ENCODE measurements at regions not wholly inside any gene's neighbourhood (a gene's known extent, or its start where the extent isn't known, plus 50 kb on each side); places are given as distances from the start of the nearest gene placed in this dataset.

GRCh38 chr13:60671386-60671785, 274.4 kb downstream of the TDRD3 start:
- Histone ChIP-seq H3K36me3 (ENCODE audit: control insufficient read depth in 2 of 2, extremely low read depth in 1 of 2, insufficient read depth in 2 of 2, low read length in 2 of 2) (no peaks in the 10 kb centered on the region), H3K79me2 (ENCODE audit: control insufficient read depth, insufficient read depth, low read length) (no peaks in the 10 kb centered on the region), H3K27me3 (ENCODE audit: control insufficient read depth, extremely low read depth, insufficient read depth, low read length) (no peaks in the 10 kb centered on the region), H3K4me1 (ENCODE audit: control insufficient read depth, extremely low read depth, insufficient read depth, low read length) (no peaks in the 10 kb centered on the region), H3K27ac (ENCODE audit: control insufficient read depth, insufficient read depth, low read length) (no peak overlapping the region), H4K20me1 (ENCODE audit: control insufficient read depth, extremely low read depth, insufficient read depth, low read length) (no peaks in the 10 kb centered on the region), H3K9ac (ENCODE audit: control insufficient read depth, extremely low read depth, insufficient read depth, low read length) (no peak overlapping the region), H3K4me3 (ENCODE audit: control insufficient read depth in 2 of 3, extremely low read depth in 1 of 3, insufficient read depth in 2 of 3, low read depth in 1 of 3, low read length in 3 of 3) (no peak overlapping the region), H3K9me3 (ENCODE audit: control insufficient read depth, low read depth, low read length) (no peaks in the 10 kb centered on the region), H3K9me1 (ENCODE audit: control insufficient read depth, extremely low read depth, insufficient read depth, low read length) (no peaks in the 10 kb centered on the region), H3K4me2 (ENCODE audit: control insufficient read depth, extremely low read depth, insufficient read depth, low read depth, low read length) (no peak overlapping the region), H2AFZ (ENCODE audit: control insufficient read depth, low read length) (no peak overlapping the region)
- FAIRE-seq (no peak), DNase-seq (ENCODE audit: low read depth, low spot score) (no peak)
- TF ChIP-seq EZH2 (IDR thresholded peaks at IDR 0.05; ENCODE audit: low read length), result no peak
- TF ChIP-seq, protein P1, sequence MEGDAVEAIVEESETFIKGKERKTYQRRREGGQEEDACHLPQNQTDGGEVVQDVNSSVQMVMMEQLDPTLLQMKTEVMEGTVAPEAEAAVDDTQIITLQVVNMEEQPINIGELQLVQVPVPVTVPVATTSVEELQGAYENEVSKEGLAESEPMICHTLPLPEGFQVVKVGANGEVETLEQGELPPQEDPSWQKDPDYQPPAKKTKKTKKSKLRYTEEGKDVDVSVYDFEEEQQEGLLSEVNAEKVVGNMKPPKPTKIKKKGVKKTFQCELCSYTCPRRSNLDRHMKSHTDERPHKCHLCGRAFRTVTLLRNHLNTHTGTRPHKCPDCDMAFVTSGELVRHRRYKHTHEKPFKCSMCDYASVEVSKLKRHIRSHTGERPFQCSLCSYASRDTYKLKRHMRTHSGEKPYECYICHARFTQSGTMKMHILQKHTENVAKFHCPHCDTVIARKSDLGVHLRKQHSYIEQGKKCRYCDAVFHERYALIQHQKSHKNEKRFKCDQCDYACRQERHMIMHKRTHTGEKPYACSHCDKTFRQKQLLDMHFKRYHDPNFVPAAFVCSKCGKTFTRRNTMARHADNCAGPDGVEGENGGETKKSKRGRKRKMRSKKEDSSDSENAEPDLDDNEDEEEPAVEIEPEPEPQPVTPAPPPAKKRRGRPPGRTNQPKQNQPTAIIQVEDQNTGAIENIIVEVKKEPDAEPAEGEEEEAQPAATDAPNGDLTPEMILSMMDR (optimal IDR thresholded peaks at IDR 0.05 in 1 of 3, IDR thresholded peaks at IDR 0.05 in 1 of 3, conservative IDR thresholded peaks at IDR 0.05 in 1 of 3; ENCODE audit: extremely low read depth in 1 of 3, insufficient read depth in 2 of 3, low read length in 3 of 3), result no peak
- dilution Hi-C loops (cut with MboI; ENCODE audit: extremely low pct_ligation_motif_present, low sequenced_read_pairs), result no loop called here

- Histone ChIP-seq H2AFZ (ENCODE audit: control insufficient read depth, low read length) (no peak overlapping the region), H3K9me1 (ENCODE audit: control insufficient read depth, extremely low read depth, insufficient read depth, low read length) (no peaks in the 10 kb centered on the region), H3K27ac (ENCODE audit: control insufficient read depth, insufficient read depth, low read length) (no peak overlapping the region), H3K27me3 (ENCODE audit: control insufficient read depth, extremely low read depth, insufficient read depth, low read length) (no peaks in the 10 kb centered on the region), H3K4me2 (ENCODE audit: control insufficient read depth, extremely low read depth, insufficient read depth, low read depth, low read length) (no peak overlapping the region), H3K9ac (ENCODE audit: control insufficient read depth, extremely low read depth, insufficient read depth, low read length) (no peak overlapping the region), H4K20me1 (ENCODE audit: control insufficient read depth, extremely low read depth, insufficient read depth, low read length) (no peaks in the 10 kb centered on the region), H3K9me3 (ENCODE audit: control insufficient read depth, low read depth, low read length) (no peaks in the 10 kb centered on the region), H3K4me1 (ENCODE audit: control insufficient read depth, extremely low read depth, insufficient read depth, low read length) (no peaks in the 10 kb centered on the region), H3K36me3 (ENCODE audit: control insufficient read depth in 2 of 2, extremely low read depth in 1 of 2, insufficient read depth in 2 of 2, low read length in 2 of 2) (no peaks in the 10 kb centered on the region), H3K79me2 (ENCODE audit: control insufficient read depth, insufficient read depth, low read length) (no peaks in the 10 kb centered on the region), H3K4me3 (ENCODE audit: control insufficient read depth in 2 of 3, extremely low read depth in 1 of 3, insufficient read depth in 2 of 3, low read depth in 1 of 3, low read length in 3 of 3) (no peak overlapping the region)
- FAIRE-seq, result no peak
- dilution Hi-C loops (cut with MboI; ENCODE audit: extremely low pct_ligation_motif_present, low sequenced_read_pairs), result no loop called here
- no peak for DNase-seq (ENCODE audit: low read depth, low spot score)
- TF ChIP-seq, protein P1 (optimal IDR thresholded peaks at IDR 0.05 in 1 of 3, IDR thresholded peaks at IDR 0.05 in 1 of 3, conservative IDR thresholded peaks at IDR 0.05 in 1 of 3; ENCODE audit: extremely low read depth in 1 of 3, insufficient read depth in 2 of 3, low read length in 3 of 3), result no peak
- TF ChIP-seq EZH2 (IDR thresholded peaks at IDR 0.05; ENCODE audit: low read length), result no peak
Measured at GRCh38 chr13:60663788-60664187, 266.8 kb downstream of the TDRD3 start.
